ENCODE measurements at regions not wholly inside any gene's neighbourhood (a gene's known extent, or its start where the extent isn't known, plus 50 kb on each side); places are given as distances from the start of the nearest gene placed in this dataset.

GRCh38 chr12:20283482-20283881, 84.9 kb upstream of the PDE3A start:
- TF ChIP-seq HDGF (IDR thresholded peaks at IDR 0.05; ENCODE audit: borderline replicate concordance), result no peak
- no peak for TF ChIP-seq FOXA1 (IDR thresholded peaks at IDR 0.05)
- TF ChIP-seq FOXM1 (IDR thresholded peaks at IDR 0.05; ENCODE audit: borderline replicate concordance), result no peak
- no peak for TF ChIP-seq ARNT (IDR thresholded peaks at IDR 0.05)
- TF ChIP-seq ZNF384 (IDR thresholded peaks at IDR 0.05), result no peak
- no peak for TF ChIP-seq SUZ12 (IDR thresholded peaks at IDR 0.05)
- no peak for TF ChIP-seq SP1 (IDR thresholded peaks at IDR 0.05)

Measured in HEK293T (cell line).